GM21423 (cell line): ENCODE measurements at regions not wholly inside any gene's neighbourhood (a gene's known extent, or its start where the extent isn't known, plus 50 kb on each side); places are given as distances from the start of the nearest gene placed in this dataset.

ENCODE experiments used
- ATAC-seq: cut with Tn5 transposase; IDR thresholded peaks from one replicate; pipeline ENCODE4 v1.9.1; 2021; ENCODE audit warnings: mild to moderate bottlenecking, moderate library complexity; ENCODE audit not compliant: unreplicated experiment

GRCh38 chr5:52388349-52388748 lies 399.4 kb upstream of the ITGA1 start:
- no peak for ATAC-seq

GRCh38 chr5:52392321-52392720 lies 395.4 kb upstream of the ITGA1 start:
- no peak for ATAC-seq

- no peak for ATAC-seq
These were observed 377.9 kb upstream of the ITGA1 start for GRCh38 chr5:52409835-52410234.

- ATAC-seq: no peak
These were observed 368.4 kb upstream of the ITGA1 start for GRCh38 chr5:52419357-52419756.

DNA sequence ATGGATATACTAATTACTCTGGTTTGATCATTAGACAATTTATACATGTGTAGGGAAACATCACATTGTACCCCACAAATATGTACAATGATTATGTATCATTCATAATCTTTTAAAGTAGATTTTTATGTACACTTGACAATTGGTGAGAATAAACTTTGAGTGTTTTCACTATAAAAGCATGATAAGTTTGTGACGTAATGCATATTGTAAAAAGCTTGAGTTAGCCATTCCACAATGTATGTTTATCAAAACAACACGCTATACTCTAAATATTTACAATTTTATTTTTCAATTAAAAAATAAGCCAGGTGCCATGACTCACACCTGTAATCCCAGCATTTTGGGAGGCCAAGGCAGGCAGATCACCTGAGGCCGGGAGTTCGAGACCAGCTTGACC lies 360.1 kb upstream of the ITGA1 start:
- ATAC-seq: no peak

GRCh38 chr5:52428977-52429489 lies 358.7 kb upstream of the ITGA1 start:
- ATAC-seq: no peak

GRCh38 chr5:52441768-52442167 lies 345.9 kb upstream of the ITGA1 start:
- ATAC-seq: no peak

- ATAC-seq: no peak
These were observed 344.5 kb upstream of the ITGA1 start for GRCh38 chr5:52443187-52443586.

GRCh38 chr5:52448111-52448510 lies 339.6 kb upstream of the ITGA1 start:
- no peak for ATAC-seq

GRCh38 chr5:52449516-52449915 lies 338.2 kb upstream of the ITGA1 start:
- ATAC-seq: no peak

DNA sequence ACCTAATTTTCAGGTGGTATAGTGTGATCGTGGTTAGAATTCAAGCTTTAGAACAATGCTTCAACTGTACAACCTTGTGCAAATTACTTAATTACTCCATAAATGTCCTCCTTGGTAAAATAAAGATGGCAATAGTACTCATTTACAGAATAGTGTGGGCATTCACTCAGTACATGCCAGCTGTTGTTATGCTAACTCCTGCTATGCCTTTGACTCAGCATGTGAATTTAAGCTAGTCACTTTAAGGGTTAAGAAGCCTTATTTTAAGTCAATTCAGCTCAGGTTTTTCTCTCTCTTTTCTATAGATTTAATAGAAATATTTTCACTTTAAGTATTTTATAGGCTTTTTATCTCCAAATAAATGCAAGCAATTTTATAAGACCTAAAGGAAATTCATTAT lies 335.6 kb upstream of the ITGA1 start:
- ATAC-seq: no peak

DNA sequence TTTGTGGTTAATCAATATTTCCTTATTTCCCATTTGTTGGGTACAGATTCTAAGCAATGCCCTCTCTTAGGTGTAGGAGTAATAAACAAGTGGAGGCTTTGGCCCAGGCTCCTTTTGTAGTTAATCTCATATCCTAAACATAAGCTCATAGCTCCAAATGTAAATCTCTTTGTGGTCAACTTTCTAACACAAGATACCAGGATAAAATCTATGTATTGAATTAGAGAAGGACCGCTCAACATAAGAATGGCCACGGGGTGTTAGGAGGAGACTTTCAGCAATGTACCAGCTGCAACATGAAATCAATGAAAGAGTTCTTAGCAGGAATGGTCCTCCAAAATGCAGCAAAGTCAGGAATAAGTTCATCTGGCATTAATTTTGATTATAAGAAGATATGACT lies 334.5 kb upstream of the ITGA1 start:
- ATAC-seq: no peak

DNA sequence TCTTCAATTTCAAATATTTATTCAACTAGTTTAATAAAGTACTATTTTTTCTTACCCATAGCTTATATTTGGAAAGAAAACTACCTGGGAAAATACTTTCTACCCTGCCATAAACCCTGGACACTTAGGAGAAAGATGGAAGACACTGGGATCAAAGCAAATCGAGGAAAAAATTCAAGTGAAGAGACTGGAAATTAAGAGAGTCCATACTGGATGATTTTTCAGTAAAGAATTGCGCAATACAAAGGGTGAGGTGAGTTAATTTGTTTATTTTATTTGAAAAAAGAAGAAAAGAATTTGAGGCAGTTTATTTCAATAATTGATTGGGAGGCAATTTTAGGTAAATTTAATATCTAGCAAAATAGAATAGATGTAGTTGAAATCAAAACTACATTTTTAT lies 331.8 kb upstream of the ITGA1 start:
- ATAC-seq: no peak

GRCh38 chr5:52457810-52458209 lies 329.9 kb upstream of the ITGA1 start:
- ATAC-seq: no peak

DNA sequence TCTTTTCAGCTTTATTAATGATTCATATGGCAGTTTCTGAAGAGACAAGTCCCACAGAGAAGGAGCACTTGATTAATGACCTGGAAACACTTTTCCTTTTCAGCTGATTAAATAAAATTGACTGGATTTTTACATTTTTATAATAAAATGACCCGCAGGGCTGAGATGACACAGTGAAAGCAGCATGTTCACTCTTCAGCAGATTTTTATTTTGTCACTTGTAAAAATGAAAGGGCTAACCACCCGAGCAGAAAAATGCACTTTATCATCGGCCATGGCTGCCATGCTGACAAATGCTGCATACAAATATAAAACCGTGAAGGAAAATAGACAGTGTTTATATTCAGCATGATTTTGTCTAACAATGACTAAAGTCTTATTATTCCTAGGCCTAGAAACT lies 321.6 kb upstream of the ITGA1 start:
- ATAC-seq: no peak

- no peak for ATAC-seq
These were observed 320.8 kb upstream of the ITGA1 start for GRCh38 chr5:52466749-52467520.

- ATAC-seq: no peak
These were observed 318.7 kb upstream of the ITGA1 start for GRCh38 chr5:52468976-52469375.

- ATAC-seq: peak; percentile 66
These were observed 318.3 kb upstream of the ITGA1 start for GRCh38 chr5:52469420-52469819.

- ATAC-seq: peak; percentile 34
These were observed 317.9 kb upstream of the ITGA1 start for GRCh38 chr5:52469835-52470234.

DNA sequence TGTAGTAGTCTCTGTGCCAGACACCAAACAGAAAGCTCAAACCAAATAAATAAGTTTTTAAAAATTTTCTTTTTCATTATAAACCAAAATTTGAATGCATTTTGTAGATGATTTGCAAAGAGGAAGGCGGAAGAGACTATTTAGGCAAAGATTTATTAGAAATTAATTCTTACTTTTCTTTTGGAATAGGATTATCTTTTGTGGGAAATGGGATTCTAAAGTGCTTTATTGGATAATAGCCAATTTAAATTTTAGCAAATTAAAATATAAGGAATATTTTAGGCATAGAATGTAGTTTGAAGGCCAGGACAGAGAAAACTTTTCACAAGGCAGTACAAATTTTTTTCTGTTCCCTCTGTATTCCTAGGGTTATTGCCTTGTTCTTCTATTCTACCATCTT lies 311.4 kb upstream of the ITGA1 start:
- ATAC-seq: no peak

DNA sequence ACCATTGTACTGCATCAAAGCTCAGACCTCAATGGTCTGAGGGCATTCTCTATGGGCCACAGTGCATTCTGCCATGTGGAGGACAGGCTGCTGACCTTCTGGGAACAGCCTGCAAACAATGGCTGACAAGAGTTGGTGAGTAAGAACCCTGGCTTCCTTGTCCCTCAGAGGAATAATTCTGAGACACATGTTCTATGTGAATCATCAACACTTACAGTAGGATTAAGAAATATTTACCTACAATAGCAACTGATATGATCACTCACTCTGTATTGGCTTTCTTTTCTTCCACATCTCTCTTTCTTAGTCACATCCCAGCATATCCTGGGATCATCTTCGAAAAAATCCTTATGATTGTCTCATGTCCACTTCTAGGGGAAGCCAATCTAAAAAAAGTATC lies 306.5 kb upstream of the ITGA1 start:
- no peak for ATAC-seq

- ATAC-seq: no peak
These were observed 305.9 kb upstream of the ITGA1 start for GRCh38 chr5:52481851-52482250.
